Neural cell (in vitro differentiated cells): ENCODE measurements at regions not wholly inside any gene's neighbourhood (a gene's known extent, or its start where the extent isn't known, plus 50 kb on each side); places are given as distances from the start of the nearest gene placed in this dataset.

Experiments used
- H2AFZ ChIP-seq: fragments of 200-600, 300-800 bp; sonication (generic), shearing (Covaris generic); 2 replicates; pipeline ENCODE4 v1.6.0; 2014; ENCODE audit warnings: low read depth, mild to moderate bottlenecking, antibody characterized with exemption, low read length, moderate library complexity
- H3F3A ChIP-seq: fragments of 200-600 bp; shearing (Covaris generic); 2 replicates; pipeline ENCODE4 v1.6.1; 2016; ENCODE audit warnings: mild to moderate bottlenecking, moderate library complexity, mixed read lengths, antibody characterized with exemption, low read length; ENCODE audit not compliant: insufficient read depth, poor library complexity, severe bottlenecking
- H3K27ac ChIP-seq: fragments of 200-600, 300-800 bp; sonication (generic), shearing (Covaris generic); 2 replicates; pipeline ENCODE4 v1.5.1; 2014; ENCODE audit warnings: mild to moderate bottlenecking, low read length, moderate library complexity
- H3K27me3 ChIP-seq: fragments of 300-800, 200-600 bp; sonication (generic), shearing (Covaris generic); 2 replicates; pipeline ENCODE4 v1.6.0; 2014; ENCODE audit warnings: mild to moderate bottlenecking, low read depth, low read length, moderate library complexity; ENCODE audit not compliant: insufficient read depth
- H3K36me3 ChIP-seq: fragments of 300-800, 200-600 bp; sonication (generic), shearing (Covaris generic); 2 replicates; pipeline ENCODE4 v1.5.1; 2014; ENCODE audit warnings: mild to moderate bottlenecking, antibody characterized with exemption, low read length, moderate library complexity; ENCODE audit not compliant: insufficient read depth
- H3K4me2 ChIP-seq: fragments of 300-800, 200-600 bp; sonication (generic), shearing (Covaris generic); 2 replicates; pipeline ENCODE4 v1.6.0; 2014; ENCODE audit warnings: mild to moderate bottlenecking, low read length
- H3K4me3 ChIP-seq: fragments of 300-800, 200-600 bp; sonication (generic), shearing (Covaris generic); 2 replicates; pipeline ENCODE4 v1.5.1; 2014; ENCODE audit warnings: mild to moderate bottlenecking, low read length, moderate library complexity
- H3K79me2 ChIP-seq: fragments of 200-600 bp; shearing (Covaris generic); replicated peaks from 2 replicates; pipeline ENCODE4 v1.6.0; 2014; ENCODE audit warnings: mild to moderate bottlenecking, low read length, moderate library complexity; ENCODE audit not compliant: insufficient read depth
- H3K9ac ChIP-seq: fragments of 300-800, 200-600 bp; sonication (generic), shearing (Covaris generic); 2 replicates; pipeline ENCODE4 v1.6.1; 2016; ENCODE audit warnings: mild to moderate bottlenecking, low read length, mixed read lengths
- H3K9me2 ChIP-seq: fragments of 200-600 bp; shearing (Covaris generic); 2 replicates; pipeline ENCODE4 v1.6.1; 2016; ENCODE audit warnings: mild to moderate bottlenecking, low read length, mixed read lengths; ENCODE audit not compliant: insufficient read depth
- H3K9me3 ChIP-seq: fragments of 200-600, 300-800 bp; sonication (generic), shearing (Covaris generic); 2 replicates; pipeline ENCODE4 v1.6.1; 2016; ENCODE audit warnings: mild to moderate bottlenecking, mixed run types, low read length, moderate library complexity, mixed read lengths
- H4K20me1 ChIP-seq: fragments of 200-600 bp; shearing (Covaris generic); 2 replicates; pipeline ENCODE4 v1.6.1; 2016; ENCODE audit warnings: mild to moderate bottlenecking, mixed run types; ENCODE audit not compliant: insufficient read depth
- EP300 ChIP-seq: fragments of 450-650 bp; conservative IDR thresholded peaks from 2 replicates; pipeline ENCODE4 v1.6.1; 2014; ENCODE audit warnings: antibody characterized with exemption, mild to moderate bottlenecking, moderate library complexity; ENCODE audit not compliant: poor library complexity, severe bottlenecking
- EZH2 ChIP-seq: fragments of 200-600, 300-800 bp; shearing (Covaris generic), sonication (generic); IDR thresholded peaks from 2 replicates; pipeline ENCODE4 v1.6.1; 2014; ENCODE audit warnings: antibody characterized with exemption, low read length, borderline replicate concordance, mild to moderate bottlenecking; ENCODE audit not compliant: insufficient read depth, poor library complexity, severe bottlenecking
- MXI1 ChIP-seq: fragments of 450-650 bp; conservative IDR thresholded peaks from 2 replicates; pipeline ENCODE4 v1.6.1; 2014; ENCODE audit warnings: antibody characterized with exemption, mild to moderate bottlenecking; ENCODE audit not compliant: poor library complexity, severe bottlenecking
- POLR2AphosphoS5 ChIP-seq: IDR thresholded peaks from 2 replicates; pipeline ENCODE4 v1.6.1; 2012
- RAD21 ChIP-seq: fragments of 450-650 bp; conservative IDR thresholded peaks from 2 replicates; pipeline ENCODE4 v1.6.1; 2014; ENCODE audit warnings: antibody characterized with exemption, mild to moderate bottlenecking, moderate library complexity
- SMC3 ChIP-seq: fragments of 450-650 bp; conservative IDR thresholded peaks from 2 replicates; pipeline ENCODE4 v1.6.1; 2014; ENCODE audit warnings: antibody characterized with exemption, mild to moderate bottlenecking, moderate library complexity; ENCODE audit not compliant: poor library complexity
- TAF1 ChIP-seq: IDR thresholded peaks from 2 replicates; pipeline ENCODE4 v1.6.1; 2012; ENCODE audit warnings: low read depth
- TF ChIP-seq, protein P1 (sequence below): fragments of 450-650 bp; IDR thresholded peaks from 2 replicates; pipeline ENCODE4 v1.5.1; 2014; ENCODE audit warnings: antibody characterized with exemption, mild to moderate bottlenecking, moderate library complexity; ENCODE audit not compliant: poor library complexity, severe bottlenecking
- TF ChIP-seq, protein P2 (sequence below): IDR thresholded peaks from 2 replicates; pipeline ENCODE4 v1.6.1; 2012; ENCODE audit warnings: borderline replicate concordance

DNA sequence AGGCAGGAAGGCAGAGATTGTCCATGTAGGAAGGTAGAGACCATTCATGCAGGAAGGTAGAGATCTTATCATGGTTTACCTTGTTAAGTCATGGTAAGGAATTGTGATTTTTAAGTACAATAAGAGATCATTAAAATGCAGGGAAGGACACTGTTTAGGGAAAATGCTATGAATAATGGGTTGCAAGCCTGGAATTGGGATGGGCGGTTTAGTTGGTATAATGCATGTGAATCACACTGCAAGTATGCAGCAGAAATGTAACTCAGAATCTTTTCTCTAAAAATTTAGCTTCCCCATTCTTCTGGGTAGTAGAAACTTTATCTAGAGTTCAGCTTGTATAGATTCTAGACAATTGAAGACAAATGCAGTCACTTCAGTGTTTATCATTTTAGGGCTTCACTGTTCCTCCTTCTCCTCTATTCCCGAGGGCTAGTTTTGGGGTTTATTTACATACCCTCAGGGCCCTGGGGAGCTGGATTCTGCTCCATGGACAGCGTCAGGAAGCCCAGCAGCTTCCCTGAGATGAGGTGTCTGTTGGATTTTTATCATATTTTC, 212.0 kb downstream of the SREK1 start:
- no peaks in the 10 kb centered on the region for H3K36me3 ChIP-seq
- no peak overlapping the region for H2AFZ ChIP-seq
- TF ChIP-seq, protein P1, sequence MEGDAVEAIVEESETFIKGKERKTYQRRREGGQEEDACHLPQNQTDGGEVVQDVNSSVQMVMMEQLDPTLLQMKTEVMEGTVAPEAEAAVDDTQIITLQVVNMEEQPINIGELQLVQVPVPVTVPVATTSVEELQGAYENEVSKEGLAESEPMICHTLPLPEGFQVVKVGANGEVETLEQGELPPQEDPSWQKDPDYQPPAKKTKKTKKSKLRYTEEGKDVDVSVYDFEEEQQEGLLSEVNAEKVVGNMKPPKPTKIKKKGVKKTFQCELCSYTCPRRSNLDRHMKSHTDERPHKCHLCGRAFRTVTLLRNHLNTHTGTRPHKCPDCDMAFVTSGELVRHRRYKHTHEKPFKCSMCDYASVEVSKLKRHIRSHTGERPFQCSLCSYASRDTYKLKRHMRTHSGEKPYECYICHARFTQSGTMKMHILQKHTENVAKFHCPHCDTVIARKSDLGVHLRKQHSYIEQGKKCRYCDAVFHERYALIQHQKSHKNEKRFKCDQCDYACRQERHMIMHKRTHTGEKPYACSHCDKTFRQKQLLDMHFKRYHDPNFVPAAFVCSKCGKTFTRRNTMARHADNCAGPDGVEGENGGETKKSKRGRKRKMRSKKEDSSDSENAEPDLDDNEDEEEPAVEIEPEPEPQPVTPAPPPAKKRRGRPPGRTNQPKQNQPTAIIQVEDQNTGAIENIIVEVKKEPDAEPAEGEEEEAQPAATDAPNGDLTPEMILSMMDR = no peak
- TF ChIP-seq RAD21 (no peak), TAF1 (no peak), POLR2AphosphoS5 (no peak), EZH2 (no peak), EP300 (no peak), SMC3 (no peak), MXI1 (no peak)
- TF ChIP-seq, protein P2, sequence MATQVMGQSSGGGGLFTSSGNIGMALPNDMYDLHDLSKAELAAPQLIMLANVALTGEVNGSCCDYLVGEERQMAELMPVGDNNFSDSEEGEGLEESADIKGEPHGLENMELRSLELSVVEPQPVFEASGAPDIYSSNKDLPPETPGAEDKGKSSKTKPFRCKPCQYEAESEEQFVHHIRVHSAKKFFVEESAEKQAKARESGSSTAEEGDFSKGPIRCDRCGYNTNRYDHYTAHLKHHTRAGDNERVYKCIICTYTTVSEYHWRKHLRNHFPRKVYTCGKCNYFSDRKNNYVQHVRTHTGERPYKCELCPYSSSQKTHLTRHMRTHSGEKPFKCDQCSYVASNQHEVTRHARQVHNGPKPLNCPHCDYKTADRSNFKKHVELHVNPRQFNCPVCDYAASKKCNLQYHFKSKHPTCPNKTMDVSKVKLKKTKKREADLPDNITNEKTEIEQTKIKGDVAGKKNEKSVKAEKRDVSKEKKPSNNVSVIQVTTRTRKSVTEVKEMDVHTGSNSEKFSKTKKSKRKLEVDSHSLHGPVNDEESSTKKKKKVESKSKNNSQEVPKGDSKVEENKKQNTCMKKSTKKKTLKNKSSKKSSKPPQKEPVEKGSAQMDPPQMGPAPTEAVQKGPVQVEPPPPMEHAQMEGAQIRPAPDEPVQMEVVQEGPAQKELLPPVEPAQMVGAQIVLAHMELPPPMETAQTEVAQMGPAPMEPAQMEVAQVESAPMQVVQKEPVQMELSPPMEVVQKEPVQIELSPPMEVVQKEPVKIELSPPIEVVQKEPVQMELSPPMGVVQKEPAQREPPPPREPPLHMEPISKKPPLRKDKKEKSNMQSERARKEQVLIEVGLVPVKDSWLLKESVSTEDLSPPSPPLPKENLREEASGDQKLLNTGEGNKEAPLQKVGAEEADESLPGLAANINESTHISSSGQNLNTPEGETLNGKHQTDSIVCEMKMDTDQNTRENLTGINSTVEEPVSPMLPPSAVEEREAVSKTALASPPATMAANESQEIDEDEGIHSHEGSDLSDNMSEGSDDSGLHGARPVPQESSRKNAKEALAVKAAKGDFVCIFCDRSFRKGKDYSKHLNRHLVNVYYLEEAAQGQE = no peak
- no peaks in the 10 kb centered on the region for H3K9me3 ChIP-seq
- no peaks in the 10 kb centered on the region for H3K9me2 ChIP-seq
- no peaks in the 10 kb centered on the region for H3K27me3 ChIP-seq
- H4K20me1 ChIP-seq = no peaks in the 10 kb centered on the region
- no peaks in the 10 kb centered on the region for H3K79me2 ChIP-seq
- no peak overlapping the region for H3K4me2 ChIP-seq
- H3F3A ChIP-seq = no peaks in the 10 kb centered on the region
- no peak overlapping the region for H3K4me3 ChIP-seq
- H3K9ac ChIP-seq = no peak overlapping the region
- no peak overlapping the region for H3K27ac ChIP-seq

DNA sequence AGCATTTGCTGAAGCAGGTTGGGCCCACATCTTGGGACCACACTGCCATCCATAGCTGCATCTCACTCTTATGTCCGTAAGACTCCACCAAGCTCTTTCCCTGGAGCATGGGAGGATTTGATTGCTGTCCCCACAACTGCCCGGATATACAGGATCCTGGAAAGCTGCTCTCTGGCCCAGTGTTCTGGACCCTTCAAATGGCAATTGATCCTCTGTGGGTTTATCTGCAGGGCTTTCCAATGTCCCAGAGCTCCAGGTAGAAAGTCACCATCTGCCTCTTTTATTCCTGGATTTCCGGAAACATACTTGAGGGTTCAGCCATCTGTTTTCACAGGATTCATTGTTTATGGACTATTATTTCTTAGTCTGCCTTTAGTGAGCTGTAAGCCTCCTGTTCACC, 214.6 kb downstream of the SREK1 start:
- no peak overlapping the region for H3K4me2 ChIP-seq
- no peak overlapping the region for H3K9ac ChIP-seq
- H3K27me3 ChIP-seq = no peaks in the 10 kb centered on the region
- no peaks in the 10 kb centered on the region for H3K9me2 ChIP-seq
- H4K20me1 ChIP-seq = no peaks in the 10 kb centered on the region
- H3F3A ChIP-seq = no peaks in the 10 kb centered on the region
- H3K27ac ChIP-seq = no peak overlapping the region
- H3K79me2 ChIP-seq = no peaks in the 10 kb centered on the region
- no peak overlapping the region for H3K4me3 ChIP-seq
- no peaks in the 10 kb centered on the region for H3K36me3 ChIP-seq
- no peak for TF ChIP-seq MXI1
- no peak for TF ChIP-seq POLR2AphosphoS5
- TF ChIP-seq EP300 = no peak
- TF ChIP-seq, protein P1 = no peak
- TF ChIP-seq, protein P2 = no peak
- no peak for TF ChIP-seq SMC3
- TF ChIP-seq TAF1 = no peak
- no peak for TF ChIP-seq EZH2
- TF ChIP-seq RAD21 = no peak
- no peaks in the 10 kb centered on the region for H3K9me3 ChIP-seq
- H2AFZ ChIP-seq = no peak overlapping the region
